Stimulated activated CD8-positive, alpha-beta memory T cell treated with anti-CD3 and anti-CD28 coated beads, Interleukin-7, amount 100 ng/mL, for 1 hour (primary cell): ENCODE measurements at regions not wholly inside any gene's neighbourhood (a gene's known extent, or its start where the extent isn't known, plus 50 kb on each side); places are given as distances from the start of the nearest gene placed in this dataset.
"Not testable (repeated sequence)": the region's sequence is repeated elsewhere in the genome, so short reads cannot be mapped to it uniquely, and the experiment has no call there.

Experiments
- DNase-seq, 2 donors: peaks; one replicate each; pipeline ENCODE4 v3.0.0-alpha.2; 2020; ENCODE audit warnings: low read depth in 2 of 2

DNA sequence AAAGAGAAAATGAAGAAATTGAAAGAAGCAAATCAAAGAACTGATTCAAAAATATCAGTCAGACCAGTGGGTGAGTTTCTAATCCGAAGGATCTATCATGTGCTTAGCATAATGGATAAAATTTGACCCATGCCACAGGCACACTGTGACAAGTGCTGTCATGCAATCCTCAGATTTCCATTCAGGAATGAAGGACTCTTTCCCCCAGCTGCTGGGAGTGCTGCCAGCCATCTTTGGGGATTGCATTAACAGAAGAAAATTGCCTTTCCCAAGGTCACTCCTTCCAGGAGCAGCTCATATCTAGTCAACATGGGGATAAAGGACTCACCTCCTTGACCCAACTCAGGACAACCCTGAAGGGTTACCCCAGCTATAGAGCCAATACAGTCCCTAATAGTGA, 316.7 kb upstream of the TBX18 start:
- DNase-seq: no peak

- DNase-seq: no peak
Observed at GRCh38 chr6:85079761-85080160, 315.4 kb upstream of the TBX18 start.

GRCh38 chr6:85078058-85078457, 313.7 kb upstream of the TBX18 start:
- no peak for DNase-seq

DNA sequence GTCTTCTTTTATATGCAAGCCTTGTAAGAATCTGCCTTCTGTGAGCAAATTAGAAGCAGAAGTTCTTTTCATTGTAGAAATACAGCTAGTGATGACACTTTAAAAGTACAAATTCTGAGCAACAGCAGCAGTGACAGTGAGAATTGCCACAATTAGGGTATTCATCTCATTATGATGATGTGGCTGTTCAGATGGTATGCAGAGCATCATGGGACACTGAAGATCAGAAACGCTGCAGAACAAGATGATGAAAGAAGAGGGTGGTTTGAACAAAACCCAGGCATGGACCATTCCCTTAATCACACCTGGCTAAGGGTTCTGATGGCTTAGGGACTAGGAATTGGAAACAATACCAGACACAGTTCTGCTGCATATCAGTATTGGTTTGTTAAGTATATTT, 312.7 kb upstream of the TBX18 start:
- DNase-seq: no peak

DNA sequence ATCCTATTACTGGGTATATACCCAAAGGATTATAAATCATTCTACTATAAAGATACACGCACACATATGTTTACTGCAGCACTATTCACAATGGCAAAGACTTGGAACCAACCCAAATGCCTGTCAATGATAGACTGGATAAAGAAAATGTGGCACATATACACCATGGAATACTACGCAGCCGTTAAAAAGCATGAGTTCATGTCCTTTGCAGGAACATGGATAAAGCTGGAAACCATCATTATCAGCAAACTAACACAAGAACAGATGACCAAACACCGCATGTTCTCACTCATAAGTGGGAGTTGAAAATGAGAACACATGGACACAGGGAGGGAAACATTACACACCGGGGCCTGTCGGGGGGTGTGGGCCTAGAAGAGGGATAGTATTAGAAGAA, 307.4 kb upstream of the TBX18 start:
- DNase-seq: not testable (repeated sequence)

DNA sequence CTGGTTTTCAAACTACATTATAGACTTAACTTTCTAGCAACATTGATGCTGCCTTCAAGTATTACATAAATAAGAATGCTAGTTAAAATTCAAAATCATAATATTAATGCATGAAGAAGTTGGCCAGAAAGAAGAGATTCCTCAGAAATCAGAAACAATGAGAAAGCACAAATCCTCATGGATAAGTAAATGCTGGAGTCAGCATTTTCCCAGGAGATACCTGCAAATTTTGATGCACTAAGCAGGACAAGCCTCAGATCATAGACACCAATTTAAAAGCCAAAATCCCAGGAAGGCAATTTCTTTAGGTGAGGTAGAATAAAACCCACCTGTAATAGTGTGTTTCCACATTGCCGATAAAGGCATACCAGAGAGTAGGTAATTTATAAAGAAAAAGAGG, 305.2 kb upstream of the TBX18 start:
- DNase-seq: no peak

DNA sequence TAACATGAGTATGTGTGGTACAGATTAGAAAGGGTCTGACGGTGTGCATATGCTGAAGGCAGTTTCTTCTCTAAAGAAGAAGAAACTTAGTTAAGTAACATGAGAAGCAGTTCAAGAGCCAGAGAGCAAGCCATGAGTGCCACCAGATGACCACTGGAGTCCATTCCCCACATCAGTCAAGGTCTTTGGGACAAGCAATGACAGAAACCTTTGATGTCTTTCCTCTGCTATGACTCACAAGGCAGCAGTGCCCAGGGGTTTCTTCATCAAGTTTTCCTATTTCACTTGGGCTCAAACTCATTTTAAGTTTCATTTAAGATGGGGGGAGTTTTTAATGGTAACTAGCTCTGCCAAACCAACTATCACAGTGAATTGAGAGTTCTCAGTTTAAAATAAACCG, 303.8 kb upstream of the TBX18 start:
- DNase-seq: no peak

DNA sequence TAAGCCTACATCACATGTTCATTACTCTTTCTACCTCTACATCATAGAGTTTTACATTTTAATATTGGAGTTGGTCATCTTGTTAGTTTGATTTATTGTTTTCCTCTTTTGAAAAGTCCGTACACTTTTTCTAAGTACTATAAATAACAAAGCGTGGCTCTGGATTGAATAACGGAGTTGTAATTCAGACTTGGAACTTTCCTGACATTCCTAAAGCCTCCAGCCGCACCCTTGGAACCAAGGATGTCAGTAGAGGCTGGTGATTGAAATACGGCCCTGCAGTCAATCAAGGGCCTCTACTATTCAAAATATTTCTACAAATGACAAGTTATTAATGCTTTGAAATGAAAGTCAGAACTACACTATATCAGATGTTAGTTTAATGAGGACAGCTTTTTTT, 301.9 kb upstream of the TBX18 start:
- DNase-seq: no peak

- no peak for DNase-seq
Observed at GRCh38 chr6:85065831-85066230, 301.4 kb upstream of the TBX18 start.

GRCh38 chr6:85063611-85064010, 299.2 kb upstream of the TBX18 start:
- DNase-seq: no peak

DNA sequence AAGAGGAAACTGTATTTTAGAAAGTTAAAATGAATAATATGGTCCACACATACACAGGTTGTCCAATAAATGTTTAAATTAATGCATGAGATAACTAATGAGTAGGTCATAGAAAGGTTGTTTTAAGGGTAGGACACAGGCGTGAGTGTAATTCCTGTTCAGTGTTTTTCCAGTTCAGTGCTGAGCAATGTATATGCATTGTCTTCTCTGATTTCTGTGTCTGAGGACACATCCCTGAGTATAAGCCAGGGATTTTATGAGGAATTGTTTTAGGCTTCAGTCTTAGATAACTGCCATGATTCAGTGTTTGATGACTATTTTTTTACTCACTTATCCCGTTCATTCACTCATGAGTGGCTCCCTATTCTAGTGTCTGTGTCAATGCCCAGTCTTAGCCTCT, 298.5 kb upstream of the TBX18 start:
- DNase-seq: no peak

GRCh38 chr6:85058806-85059205, 294.4 kb upstream of the TBX18 start:
- no peak for DNase-seq

- no peak for DNase-seq
Observed at GRCh38 chr6:85050149-85050548, 285.8 kb upstream of the TBX18 start.

GRCh38 chr6:85049282-85049681, 284.9 kb upstream of the TBX18 start:
- no peak for DNase-seq

DNA sequence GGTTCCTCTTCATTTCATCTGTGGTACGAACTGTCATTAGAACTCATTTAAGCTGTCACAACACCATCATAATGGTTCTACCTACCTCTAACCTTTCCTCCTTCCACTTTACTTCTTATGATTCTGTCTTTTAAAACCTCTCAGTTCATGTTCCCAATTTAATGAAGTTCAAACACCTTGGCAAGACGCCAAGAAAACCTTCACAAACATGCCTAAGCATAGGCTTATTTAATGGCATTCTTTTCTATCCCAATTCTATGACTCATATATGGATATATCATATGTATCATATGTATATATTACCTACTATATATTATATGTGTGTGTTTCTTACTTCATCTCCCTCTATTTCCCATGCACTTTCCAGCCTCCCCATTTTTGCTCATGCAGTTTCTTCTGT, 283.4 kb upstream of the TBX18 start:
- no peak for DNase-seq

DNA sequence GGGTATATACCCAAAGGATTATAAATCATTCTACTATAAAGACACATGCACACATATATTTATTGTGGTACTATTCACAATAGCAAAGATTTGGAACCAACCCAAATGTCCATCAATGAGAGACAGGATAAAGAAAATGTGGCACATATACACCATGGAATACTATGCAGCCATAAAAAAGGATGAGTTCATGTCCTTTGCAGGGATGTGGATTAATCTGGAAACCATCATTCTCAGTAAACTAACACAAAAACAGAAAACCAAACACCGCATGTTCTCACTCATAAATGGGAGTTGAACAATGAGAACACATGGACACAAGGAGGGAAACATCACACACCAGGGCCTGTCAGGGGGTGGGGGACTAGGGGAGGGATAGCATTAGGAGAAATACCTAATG, 281.4 kb upstream of the TBX18 start:
- DNase-seq: not testable (repeated sequence)

- DNase-seq: no peak
Observed at GRCh38 chr6:85044361-85044760, 280.0 kb upstream of the TBX18 start.

- no peak for DNase-seq
Observed at GRCh38 chr6:85041376-85041775, 277.0 kb upstream of the TBX18 start.

DNA sequence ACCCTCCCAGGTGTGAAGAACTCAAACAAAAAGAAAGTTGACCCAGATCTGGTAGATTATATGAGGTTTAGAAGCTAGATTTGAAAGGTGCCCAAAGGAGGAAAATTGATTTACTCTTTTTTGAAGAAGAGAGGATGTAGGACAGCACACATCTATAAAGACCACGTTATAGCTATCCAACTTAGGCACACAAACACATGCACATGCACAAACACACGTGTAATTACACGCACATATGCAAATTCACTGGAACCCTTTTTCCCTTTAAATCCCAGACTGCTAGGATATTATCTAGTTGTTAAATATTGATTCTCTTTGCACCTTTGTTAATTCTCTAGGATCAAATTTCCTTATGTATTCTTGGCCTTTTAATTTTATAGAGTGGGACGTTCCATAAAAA, 272.8 kb upstream of the TBX18 start:
- DNase-seq: no peak

GRCh38 chr6:85035766-85036165, 271.4 kb upstream of the TBX18 start:
- DNase-seq: no peak

DNA sequence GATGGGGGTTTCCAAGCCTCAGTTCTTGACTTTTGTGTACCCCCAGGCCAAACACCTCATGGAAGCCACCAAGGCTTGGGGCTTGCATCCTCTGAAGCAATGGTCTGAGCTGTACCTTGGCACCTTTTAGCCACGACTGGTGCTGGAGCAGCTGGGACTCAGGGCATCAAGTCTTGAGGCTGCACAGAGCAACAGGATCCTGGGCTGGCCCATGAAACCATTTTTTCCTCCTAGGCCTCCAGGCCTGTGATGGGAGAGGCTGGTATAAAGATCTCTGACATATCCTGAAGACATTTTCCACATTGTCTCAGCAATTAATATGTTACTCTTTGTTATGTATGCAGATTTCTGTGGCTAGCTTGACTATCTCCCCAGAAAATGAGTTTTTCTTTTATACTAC, 269.1 kb upstream of the TBX18 start:
- DNase-seq: no peak

DNA sequence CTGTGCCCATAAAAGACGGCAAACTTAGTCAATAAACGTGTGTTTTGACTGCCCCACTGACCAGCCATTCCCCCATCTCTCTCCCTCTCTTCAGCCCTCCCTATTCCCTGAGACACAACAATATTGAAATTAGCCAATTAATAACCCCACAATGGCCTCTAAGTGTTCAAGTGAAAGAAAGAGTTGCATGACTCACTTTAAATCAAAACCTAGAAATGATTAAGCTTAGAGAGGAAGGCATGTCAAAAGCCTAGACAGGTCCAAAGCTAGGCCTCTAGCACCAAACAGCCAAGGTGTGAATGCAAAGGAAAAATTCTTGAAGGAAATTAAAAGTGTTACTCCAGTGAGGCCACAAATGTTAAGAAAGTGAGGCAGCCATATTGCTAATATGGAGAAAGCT, 261.6 kb upstream of the TBX18 start:
- no peak for DNase-seq

- DNase-seq: no peak
Observed at GRCh38 chr6:85023721-85024120, 259.3 kb upstream of the TBX18 start.

GRCh38 chr6:85017352-85017751, 253.0 kb upstream of the TBX18 start:
- no peak for DNase-seq

DNA sequence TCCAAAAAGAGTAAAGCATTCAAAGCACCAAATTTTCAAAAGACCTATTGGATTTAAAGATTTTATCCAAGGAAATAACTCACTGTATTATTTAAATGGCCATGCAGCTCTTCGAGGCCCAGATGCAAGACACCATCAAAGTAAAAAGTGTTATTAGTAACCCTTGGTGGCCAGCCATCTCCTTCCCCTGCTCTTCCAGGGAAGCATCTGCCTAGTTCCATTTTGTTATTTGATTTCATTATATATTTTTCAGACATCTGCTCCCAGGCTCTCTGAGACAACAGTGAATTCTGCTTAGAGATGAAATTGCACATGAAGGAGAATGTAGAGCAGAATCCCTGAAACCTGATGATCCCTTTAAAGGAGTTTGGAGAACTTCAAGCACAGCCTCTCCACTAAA, 252.3 kb upstream of the TBX18 start:
- DNase-seq: no peak
